Fibroblast of mammary gland (primary cell): ENCODE measurements at regions not wholly inside any gene's neighbourhood (a gene's known extent, or its start where the extent isn't known, plus 50 kb on each side); places are given as distances from the start of the nearest gene placed in this dataset.
A peak's percentile ranks its signal among the peaks of the same experiment; 100 is the strongest.

ENCODE experiments used
- DNase-seq: peaks from one replicate; pipeline ENCODE4 v3.0.0-alpha.2; 2010; ENCODE audit warnings: low read depth
- H3K4me3 ChIP-seq: 2 replicates; pipeline ENCODE4 v1.5.1; 2011; ENCODE audit warnings: low read depth, mild to moderate bottlenecking, low read length, moderate library complexity; ENCODE audit not compliant: control insufficient read depth
- CTCF ChIP-seq: conservative IDR thresholded peaks from 2 replicates; pipeline ENCODE4 v1.5.1; 2011; ENCODE audit warnings: low read depth, low read length, inconsistent platforms; ENCODE audit not compliant: control insufficient read depth, insufficient read depth

GRCh38 chr14:50003213-50004021 is 110.5 kb downstream of the ARF6 start:
- DNase-seq, result peak; percentile 68
- peak overlapping the region; percentile 51 for H3K4me3 ChIP-seq
- TF ChIP-seq CTCF, result no peak

GRCh38 chr14:50006141-50006540 is 110.2 kb downstream of the VCPKMT start:
- no peak for DNase-seq
- no peak overlapping the region for H3K4me3 ChIP-seq
- TF ChIP-seq CTCF, result no peak

DNA sequence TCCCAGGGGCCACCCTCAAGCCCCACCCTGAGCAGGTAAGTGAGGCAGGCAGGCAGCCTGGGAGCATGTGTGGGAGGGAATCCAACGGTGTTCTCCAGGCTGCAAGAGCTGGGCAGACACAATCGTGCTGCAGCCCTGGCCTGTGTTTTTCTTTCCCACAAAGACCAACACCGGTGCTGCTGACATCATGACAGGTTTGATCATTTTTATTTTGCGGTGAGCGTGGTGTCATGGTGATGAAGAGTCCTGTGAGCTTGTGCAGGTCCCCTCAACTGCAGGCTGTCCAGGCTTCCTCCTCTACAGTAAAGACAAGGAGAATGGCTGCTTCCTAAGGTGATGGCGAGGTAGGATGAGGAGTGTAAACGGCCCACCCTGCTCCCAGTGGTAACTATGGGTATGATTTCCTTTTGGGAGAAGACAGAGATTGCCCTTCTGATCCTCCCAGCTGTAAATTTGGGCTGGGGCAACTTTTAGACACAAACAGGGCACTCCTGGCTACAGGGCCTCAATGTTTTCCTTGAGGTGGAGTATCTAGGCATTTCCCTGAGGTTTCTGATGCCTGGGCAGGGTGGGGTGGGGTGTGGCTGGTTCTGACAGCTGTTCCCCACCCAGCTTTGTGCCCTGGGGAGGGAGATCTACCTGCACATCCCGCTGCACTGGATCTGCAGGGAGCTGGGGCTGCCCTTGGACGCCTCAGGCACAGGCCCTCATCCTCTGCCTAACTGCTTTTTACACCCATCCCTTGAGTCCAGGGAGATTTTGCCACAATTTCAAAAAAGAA is 109.1 kb downstream of the VCPKMT start:
- TF ChIP-seq CTCF, result no peak
- no peak overlapping the region for H3K4me3 ChIP-seq
- DNase-seq, result no peak

DNA sequence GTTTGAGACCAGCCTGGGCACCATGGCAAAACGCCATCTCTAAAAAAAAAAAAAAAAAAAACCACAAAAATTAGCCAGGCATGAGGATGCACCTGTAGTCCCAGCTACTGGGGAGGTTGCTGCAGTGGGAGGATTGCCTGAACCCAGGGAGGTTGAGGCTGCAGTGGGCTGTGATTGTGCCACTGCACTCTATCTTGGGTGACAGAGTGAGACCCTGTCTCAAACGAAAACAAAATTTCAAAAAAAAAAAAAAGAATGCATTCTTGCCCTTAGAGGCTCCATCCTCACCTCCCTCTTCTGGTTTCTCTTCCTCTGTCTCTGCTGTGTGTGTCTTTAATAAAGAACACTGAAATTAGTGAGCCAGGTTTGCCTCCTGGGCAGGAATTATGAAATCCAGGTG is 107.8 kb downstream of the VCPKMT start:
- TF ChIP-seq CTCF, result no peak
- H3K4me3 ChIP-seq, result no peak overlapping the region
- DNase-seq, result no peak

DNA sequence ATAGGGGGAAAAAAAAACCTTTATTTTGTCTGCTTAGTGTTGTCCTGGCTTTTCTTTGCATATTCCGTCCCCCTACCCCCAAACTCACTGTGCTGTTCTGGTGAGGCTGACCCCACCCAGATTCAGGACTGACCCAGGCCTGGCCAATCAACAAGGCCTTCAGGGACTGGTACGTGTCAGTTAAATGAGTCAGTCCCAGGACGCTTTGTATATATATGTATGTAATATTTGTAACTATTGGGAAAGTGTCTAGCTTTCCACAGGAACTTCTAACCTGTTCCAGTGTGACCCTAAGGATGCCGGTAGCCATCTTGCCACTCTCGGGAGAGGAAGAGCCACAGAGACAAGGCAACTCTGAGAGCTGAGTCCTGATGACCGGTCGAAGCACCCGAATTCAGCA is 107.4 kb downstream of the VCPKMT start:
- no peak overlapping the region for H3K4me3 ChIP-seq
- no peak for TF ChIP-seq CTCF
- peak; percentile 42 for DNase-seq

DNA sequence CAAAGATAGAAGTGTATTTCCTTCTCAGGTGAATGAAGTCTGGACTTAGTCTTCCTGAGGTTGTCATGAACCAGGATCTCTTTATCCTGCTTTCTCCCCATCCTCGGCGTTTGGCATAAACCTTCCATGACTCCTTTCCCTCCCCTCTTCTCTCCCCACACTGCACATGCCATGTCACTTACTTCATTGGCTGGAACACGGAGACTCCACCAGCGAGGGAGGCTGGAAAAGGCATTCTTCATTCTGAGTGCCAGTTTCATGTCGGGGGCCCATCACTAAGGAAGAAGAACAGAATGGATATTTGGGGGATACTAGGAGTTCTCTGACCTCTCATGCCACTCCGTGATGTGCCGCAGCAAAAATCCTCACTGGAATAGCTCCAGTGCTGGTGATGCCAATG is 105.6 kb downstream of the VCPKMT start:
- no peak overlapping the region for H3K4me3 ChIP-seq
- peak; percentile 45 for DNase-seq
- no peak for TF ChIP-seq CTCF
